Calu3 (cell line): ENCODE measurements at regions not wholly inside any gene's neighbourhood (a gene's known extent, or its start where the extent isn't known, plus 50 kb on each side); places are given as distances from the start of the nearest gene placed in this dataset.

Experiments used
- BruUV-seq: library from RNA; stranded (reverse); fragments of 400-500 nt; replicated peaks from 2 replicates; lab custom pipeline; 2021; lab: Mats Ljungman, UMichigan
- CTCF ChIA-PET: fragments of 300-600 bp; sonication (Branson Sonifier 250); formaldehyde crosslinking; loops from one replicate; lab custom pipeline; 2022; ENCODE audit warnings: antibody characterized with exemption; lab: Charles Lee
- DNase-seq: peaks from one replicate; pipeline ENCODE4 v3.0.0; 2022
- H3K27ac Mint-ChIP-seq: one replicate; pipeline ENCODE4 v1.8.0; 2022; ENCODE audit warnings: mixed read lengths; ENCODE audit not compliant: unreplicated experiment
- H3K27me3 Mint-ChIP-seq: one replicate; pipeline ENCODE4 v1.8.0; 2022; ENCODE audit warnings: mixed read lengths; ENCODE audit not compliant: unreplicated experiment
- H3K36me3 Mint-ChIP-seq: one replicate; pipeline ENCODE4 v1.8.0; 2022; ENCODE audit warnings: mild to moderate bottlenecking, moderate library complexity, mixed read lengths; ENCODE audit not compliant: insufficient read depth, unreplicated experiment
- H3K4me1 Mint-ChIP-seq: one replicate; pipeline ENCODE4 v1.8.0; 2022; ENCODE audit warnings: mild to moderate bottlenecking, low read depth, mixed read lengths; ENCODE audit not compliant: unreplicated experiment
- H3K4me3 Mint-ChIP-seq: one replicate; pipeline ENCODE4 v1.8.0; 2022; ENCODE audit warnings: mild to moderate bottlenecking, low read depth, moderate library complexity, mixed read lengths; ENCODE audit not compliant: unreplicated experiment
- H3K9me3 Mint-ChIP-seq: one replicate; pipeline ENCODE4 v1.8.0; 2022; ENCODE audit warnings: low read depth, mixed read lengths; ENCODE audit not compliant: unreplicated experiment
- intact Hi-C: fragments of 100-400 bp; cut with micrococcal nuclease; formaldehyde crosslinking; loops from one replicate; pipeline ENCODE4 v1.10.0; 2022; ENCODE audit not compliant: unreplicated experiment
- TF ChIP-seq, protein P1 (sequence below): fragments of 200-600 bp; IDR thresholded peaks from one replicate; pipeline ENCODE4 v1.8.0; 2022; ENCODE audit warnings: antibody characterized with exemption; ENCODE audit not compliant: unreplicated experiment

DNA sequence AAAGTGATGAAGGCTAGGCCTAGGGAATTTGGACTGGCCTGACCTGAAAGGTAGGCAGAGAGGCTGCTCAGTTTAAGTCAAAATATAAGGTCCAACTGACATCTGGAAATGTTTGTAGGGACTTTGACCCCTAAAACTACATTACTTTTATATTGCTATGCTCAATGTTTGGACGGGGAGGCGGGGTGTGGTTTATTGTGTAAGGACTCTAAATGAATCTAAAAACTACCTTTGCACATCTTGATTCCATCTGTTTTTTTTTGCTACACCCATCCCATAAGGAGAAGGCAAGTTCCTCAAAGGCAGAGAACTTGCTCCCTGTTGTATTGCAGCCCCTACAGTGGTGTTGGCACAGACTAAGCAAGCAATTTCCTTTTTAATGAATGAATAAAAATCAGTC is 227.1 kb downstream of the HACE1 start:
- H3K9me3 Mint-ChIP-seq, result no peaks in the 10 kb centered on the region
- no peaks in the 10 kb centered on the region for H3K27me3 Mint-ChIP-seq
- no peaks in the 10 kb centered on the region for H3K4me1 Mint-ChIP-seq
- CTCF ChIA-PET, result no interaction called here
- BruUV-seq, result no TSS peak
- intact Hi-C loops, result no loop called here
- H3K27ac Mint-ChIP-seq, result no peak overlapping the region
- DNase-seq, result no peak
- no peaks in the 10 kb centered on the region for H3K36me3 Mint-ChIP-seq
- TF ChIP-seq, protein P1, sequence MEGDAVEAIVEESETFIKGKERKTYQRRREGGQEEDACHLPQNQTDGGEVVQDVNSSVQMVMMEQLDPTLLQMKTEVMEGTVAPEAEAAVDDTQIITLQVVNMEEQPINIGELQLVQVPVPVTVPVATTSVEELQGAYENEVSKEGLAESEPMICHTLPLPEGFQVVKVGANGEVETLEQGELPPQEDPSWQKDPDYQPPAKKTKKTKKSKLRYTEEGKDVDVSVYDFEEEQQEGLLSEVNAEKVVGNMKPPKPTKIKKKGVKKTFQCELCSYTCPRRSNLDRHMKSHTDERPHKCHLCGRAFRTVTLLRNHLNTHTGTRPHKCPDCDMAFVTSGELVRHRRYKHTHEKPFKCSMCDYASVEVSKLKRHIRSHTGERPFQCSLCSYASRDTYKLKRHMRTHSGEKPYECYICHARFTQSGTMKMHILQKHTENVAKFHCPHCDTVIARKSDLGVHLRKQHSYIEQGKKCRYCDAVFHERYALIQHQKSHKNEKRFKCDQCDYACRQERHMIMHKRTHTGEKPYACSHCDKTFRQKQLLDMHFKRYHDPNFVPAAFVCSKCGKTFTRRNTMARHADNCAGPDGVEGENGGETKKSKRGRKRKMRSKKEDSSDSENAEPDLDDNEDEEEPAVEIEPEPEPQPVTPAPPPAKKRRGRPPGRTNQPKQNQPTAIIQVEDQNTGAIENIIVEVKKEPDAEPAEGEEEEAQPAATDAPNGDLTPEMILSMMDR, result no peak
- no peak overlapping the region for H3K4me3 Mint-ChIP-seq

DNA sequence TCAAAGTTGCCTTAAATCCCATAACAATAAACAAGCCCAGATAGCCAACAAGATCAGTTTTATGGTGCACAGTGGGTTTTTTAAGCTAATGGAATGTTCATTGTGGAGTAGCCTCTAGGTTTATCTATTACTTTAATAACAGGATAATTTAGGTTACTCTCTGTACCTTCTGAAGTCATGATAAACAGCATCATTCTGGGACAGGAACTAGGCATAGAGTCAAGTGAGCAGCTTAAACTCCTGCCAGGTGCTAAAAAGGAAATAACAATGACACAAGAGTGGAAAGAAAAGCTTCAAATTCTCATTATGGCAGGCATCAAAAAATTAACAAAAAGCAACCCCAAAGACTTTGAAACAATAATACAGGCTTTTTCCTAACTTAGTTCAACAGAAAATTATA is 228.8 kb downstream of the HACE1 start:
- intact Hi-C loops, result no loop called here
- no peaks in the 10 kb centered on the region for H3K27me3 Mint-ChIP-seq
- no peak for DNase-seq
- H3K9me3 Mint-ChIP-seq, result no peaks in the 10 kb centered on the region
- CTCF ChIA-PET, result no interaction called here
- H3K4me3 Mint-ChIP-seq, result no peak overlapping the region
- no peak overlapping the region for H3K27ac Mint-ChIP-seq
- no peaks in the 10 kb centered on the region for H3K36me3 Mint-ChIP-seq
- no peaks in the 10 kb centered on the region for H3K4me1 Mint-ChIP-seq
- TF ChIP-seq, protein P1, result no peak
- no TSS peak for BruUV-seq

DNA sequence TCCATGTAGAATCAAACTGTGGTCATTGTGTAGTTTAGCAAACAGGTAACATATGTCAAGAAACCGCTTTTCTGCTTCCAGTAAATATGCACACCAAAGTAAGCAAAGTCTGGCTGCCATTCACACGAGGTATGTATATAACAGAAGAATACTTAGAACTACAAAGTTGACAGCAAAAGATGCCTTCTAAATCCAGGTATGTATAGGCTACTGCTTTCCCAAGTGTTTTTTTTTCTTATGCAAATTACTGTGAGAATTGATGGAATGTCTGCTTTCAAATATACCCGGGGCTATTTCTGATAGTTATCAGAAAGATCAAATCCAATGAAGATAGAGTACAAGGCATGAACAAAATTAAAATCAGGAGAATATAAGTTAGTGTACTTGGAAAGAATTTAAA is 229.2 kb downstream of the HACE1 start:
- CTCF ChIA-PET, result no interaction called here
- Mint-ChIP-seq H3K4me1 (no peaks in the 10 kb centered on the region), H3K36me3 (no peaks in the 10 kb centered on the region), H3K4me3 (no peak overlapping the region), H3K9me3 (no peaks in the 10 kb centered on the region), H3K27me3 (no peaks in the 10 kb centered on the region), H3K27ac (no peak overlapping the region)
- intact Hi-C loops, result no loop called here
- BruUV-seq, result no TSS peak
- TF ChIP-seq, protein P1, result no peak
- no peak for DNase-seq

DNA sequence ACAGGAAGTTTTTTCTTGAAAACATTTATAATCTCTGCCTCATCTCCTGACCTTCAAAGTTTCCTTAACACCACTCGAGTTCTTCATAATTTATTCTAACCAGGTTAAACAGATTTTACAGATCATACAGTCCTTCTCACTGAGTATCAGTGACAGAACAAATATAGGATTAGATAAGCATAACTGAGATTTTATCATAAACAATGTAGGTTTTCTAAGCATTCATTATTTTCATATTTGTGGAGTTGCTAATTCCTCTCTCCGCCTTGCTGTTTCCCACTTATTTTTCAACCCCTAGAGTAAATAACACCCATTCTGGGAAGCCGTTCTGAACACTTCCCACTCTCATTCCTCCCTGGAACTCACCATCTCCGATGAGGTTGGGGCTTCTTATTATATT is 229.9 kb downstream of the HACE1 start:
- Mint-ChIP-seq H3K27ac (no peak overlapping the region), H3K9me3 (no peaks in the 10 kb centered on the region), H3K27me3 (no peaks in the 10 kb centered on the region), H3K36me3 (no peaks in the 10 kb centered on the region), H3K4me1 (no peaks in the 10 kb centered on the region), H3K4me3 (no peak overlapping the region)
- CTCF ChIA-PET, result no interaction called here
- DNase-seq, result no peak
- intact Hi-C loops, result no loop called here
- TF ChIP-seq, protein P1, result no peak
- BruUV-seq, result no TSS peak
